ENCODE measurements at regions not wholly inside any gene's neighbourhood (a gene's known extent, or its start where the extent isn't known, plus 50 kb on each side); places are given as distances from the start of the nearest gene placed in this dataset.

DNA sequence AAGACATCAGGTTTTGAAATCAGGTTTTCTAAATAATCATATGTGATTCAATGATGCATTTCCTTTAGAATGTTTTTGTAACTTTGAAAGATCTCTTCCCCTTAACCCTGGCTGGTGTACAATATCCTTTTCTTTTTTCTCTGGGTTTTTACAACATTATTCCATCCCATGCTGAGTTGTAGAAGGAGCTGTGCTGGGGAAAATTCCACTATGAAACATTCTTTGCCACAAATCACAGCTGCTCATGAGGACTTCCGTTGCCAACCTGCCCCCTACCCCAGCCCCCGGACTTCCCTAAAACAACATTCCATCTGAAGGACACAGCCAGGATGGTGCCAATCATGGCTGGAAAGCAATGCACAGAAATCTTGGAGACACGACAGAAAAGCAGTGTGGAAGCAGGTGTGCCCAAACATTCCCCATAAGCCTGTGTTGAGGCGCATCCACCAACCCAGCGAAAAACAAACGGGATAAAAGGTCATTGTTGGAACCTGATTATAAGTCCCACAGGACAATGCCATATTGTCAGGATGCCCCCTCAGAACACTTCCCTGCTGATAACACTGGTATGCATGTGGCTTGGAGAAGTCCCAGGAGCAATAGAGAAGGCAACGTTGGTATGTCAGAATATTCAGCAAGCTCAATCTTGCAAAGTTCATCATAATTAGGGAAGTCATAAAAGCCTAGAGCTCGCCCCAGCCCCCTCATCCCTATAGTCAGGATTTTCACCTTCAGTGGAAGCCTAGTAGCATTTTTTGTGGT, 475.0 kb downstream of the HS3ST3B1 start:
- Histone ChIP-seq H3K9me3 (no peaks in the 10 kb centered on the region), H3K36me3 (no peaks in the 10 kb centered on the region), H3K4me1 (no peaks in the 10 kb centered on the region), H3K27me3 (no peaks in the 10 kb centered on the region), H3K27ac (no peak overlapping the region), H3K4me3 (no peak overlapping the region)
- TF ChIP-seq, protein P1, sequence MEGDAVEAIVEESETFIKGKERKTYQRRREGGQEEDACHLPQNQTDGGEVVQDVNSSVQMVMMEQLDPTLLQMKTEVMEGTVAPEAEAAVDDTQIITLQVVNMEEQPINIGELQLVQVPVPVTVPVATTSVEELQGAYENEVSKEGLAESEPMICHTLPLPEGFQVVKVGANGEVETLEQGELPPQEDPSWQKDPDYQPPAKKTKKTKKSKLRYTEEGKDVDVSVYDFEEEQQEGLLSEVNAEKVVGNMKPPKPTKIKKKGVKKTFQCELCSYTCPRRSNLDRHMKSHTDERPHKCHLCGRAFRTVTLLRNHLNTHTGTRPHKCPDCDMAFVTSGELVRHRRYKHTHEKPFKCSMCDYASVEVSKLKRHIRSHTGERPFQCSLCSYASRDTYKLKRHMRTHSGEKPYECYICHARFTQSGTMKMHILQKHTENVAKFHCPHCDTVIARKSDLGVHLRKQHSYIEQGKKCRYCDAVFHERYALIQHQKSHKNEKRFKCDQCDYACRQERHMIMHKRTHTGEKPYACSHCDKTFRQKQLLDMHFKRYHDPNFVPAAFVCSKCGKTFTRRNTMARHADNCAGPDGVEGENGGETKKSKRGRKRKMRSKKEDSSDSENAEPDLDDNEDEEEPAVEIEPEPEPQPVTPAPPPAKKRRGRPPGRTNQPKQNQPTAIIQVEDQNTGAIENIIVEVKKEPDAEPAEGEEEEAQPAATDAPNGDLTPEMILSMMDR (IDR thresholded peaks at IDR 0.05) = no peak
- DNase-seq (ENCODE audit: low spot score) = no peak

DNA sequence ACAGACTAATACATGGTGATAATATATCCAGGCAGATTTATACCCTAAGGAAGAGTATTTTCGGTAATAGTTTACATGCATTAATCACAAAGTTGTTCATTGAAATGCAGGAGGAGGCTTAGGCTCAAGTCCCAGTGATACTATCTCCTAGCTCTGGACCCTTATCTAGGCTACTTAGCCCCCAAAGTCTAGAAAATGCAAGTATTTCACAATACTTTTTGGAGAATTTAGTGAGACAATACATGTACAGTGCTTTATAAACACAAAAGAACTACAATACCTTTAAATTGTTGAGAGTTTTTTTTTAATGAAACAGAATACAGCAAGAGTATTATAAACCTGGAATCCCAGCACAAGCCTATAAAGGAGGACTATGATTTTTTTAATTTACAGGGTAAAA, 473.9 kb downstream of the HS3ST3B1 start:
- Histone ChIP-seq H3K4me3 (no peak overlapping the region), H3K9me3 (no peaks in the 10 kb centered on the region), H3K36me3 (no peaks in the 10 kb centered on the region), H3K27ac (no peak overlapping the region), H3K4me1 (no peaks in the 10 kb centered on the region), H3K27me3 (no peaks in the 10 kb centered on the region)
- no peak for DNase-seq (ENCODE audit: low spot score)
- TF ChIP-seq, protein P1 (IDR thresholded peaks at IDR 0.05) = no peak

DNA sequence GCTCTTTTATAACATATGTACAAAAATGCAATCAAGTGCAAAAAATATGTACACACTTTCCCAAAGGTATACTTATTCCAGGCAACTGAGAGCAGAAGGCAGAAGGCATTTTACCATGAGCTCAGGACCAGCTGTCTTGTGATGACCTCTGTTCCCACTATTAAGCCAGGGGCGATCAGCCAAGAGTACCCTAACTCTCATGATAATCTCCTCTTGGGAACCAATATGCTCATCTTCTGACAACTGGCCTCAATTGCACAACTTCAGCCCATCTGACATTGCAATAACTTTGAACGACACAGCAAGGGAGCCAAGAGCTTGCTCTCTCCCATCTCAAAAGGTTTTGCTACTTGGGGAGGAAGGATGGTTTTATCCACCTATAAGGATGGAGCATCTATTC, 471.9 kb downstream of the HS3ST3B1 start:
- DNase-seq (ENCODE audit: low spot score) = no peak
- no peaks in the 10 kb centered on the region for H3K27me3 ChIP-seq
- H3K4me1 ChIP-seq = no peaks in the 10 kb centered on the region
- H3K4me3 ChIP-seq = no peak overlapping the region
- H3K36me3 ChIP-seq = no peaks in the 10 kb centered on the region
- H3K27ac ChIP-seq = no peak overlapping the region
- TF ChIP-seq, protein P1 (IDR thresholded peaks at IDR 0.05) = no peak
- peaks cover 0 to 3% of the 10 kb centered on the region in 2 donors for H3K9me3 ChIP-seq

DNA sequence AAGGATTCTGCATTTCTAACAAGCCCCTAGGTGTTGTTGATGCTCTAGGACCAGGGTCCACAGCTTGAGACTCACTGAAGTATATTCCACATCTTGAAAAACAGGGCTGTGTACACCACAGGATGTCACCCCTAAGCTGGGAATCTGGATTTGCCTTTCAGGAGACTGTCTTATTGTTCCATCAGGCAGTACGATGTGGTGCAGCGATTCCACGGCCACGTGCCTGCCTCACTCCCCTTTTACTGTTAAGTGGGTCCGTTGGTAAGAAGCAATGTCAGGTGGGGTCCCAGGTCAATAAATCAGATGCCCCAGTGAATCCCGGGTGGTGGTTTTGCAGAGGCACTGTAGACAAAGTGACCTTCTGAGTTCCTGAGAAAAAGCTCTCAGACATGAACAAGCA, 470.7 kb downstream of the HS3ST3B1 start:
- Histone ChIP-seq H3K36me3 (no peaks in the 10 kb centered on the region), H3K27me3 (no peaks in the 10 kb centered on the region), H3K4me3 (no peak overlapping the region), H3K4me1 (no peaks in the 10 kb centered on the region), H3K9me3 (peaks cover 0 to 3% of the 10 kb centered on the region in 2 donors), H3K27ac (no peak overlapping the region)
- TF ChIP-seq, protein P1 (IDR thresholded peaks at IDR 0.05) = no peak
- no peak for DNase-seq (ENCODE audit: low spot score)

DNA sequence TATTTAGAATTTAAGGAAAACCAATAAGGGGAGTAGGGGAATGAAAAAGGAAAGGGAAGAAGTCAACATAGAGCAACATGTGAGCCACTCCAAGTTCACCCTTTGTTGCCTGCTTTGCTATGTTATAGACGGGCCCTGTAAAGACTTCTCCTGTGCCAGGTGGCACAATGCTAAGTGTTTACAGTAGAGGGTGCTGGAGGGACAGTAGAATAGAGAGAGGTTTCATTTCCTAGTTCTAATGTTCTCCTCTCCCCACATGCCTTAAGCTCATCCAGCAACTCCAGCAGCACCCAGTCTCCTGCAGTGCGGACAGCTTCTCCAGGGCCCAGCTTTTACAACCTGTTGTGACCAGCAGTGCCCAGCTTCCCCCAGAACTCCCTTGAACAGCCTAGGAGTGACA, 468.0 kb downstream of the HS3ST3B1 start:
- Histone ChIP-seq H3K4me1 (no peaks in the 10 kb centered on the region), H3K36me3 (no peaks in the 10 kb centered on the region), H3K4me3 (no peak overlapping the region), H3K27me3 (no peaks in the 10 kb centered on the region), H3K27ac (no peak overlapping the region), H3K9me3 (peaks cover 0 to 3% of the 10 kb centered on the region in 2 donors)
- TF ChIP-seq, protein P1 (IDR thresholded peaks at IDR 0.05) = no peak
- no peak for DNase-seq (ENCODE audit: low spot score)
